ENCODE measurements at regions not wholly inside any gene's neighbourhood (a gene's known extent, or its start where the extent isn't known, plus 50 kb on each side); places are given as distances from the start of the nearest gene placed in this dataset.

GRCh38 chr17:33947762-33948161, 307.3 kb upstream of the CCL2 start:
- H3K9me3 ChIP-seq: no peaks in the 10 kb centered on the region
- H3K4me3 Mint-ChIP-seq: no peak overlapping the region
- no peak overlapping the region for H3K27ac Mint-ChIP-seq
- no peaks in the 10 kb centered on the region for H3K9me3 Mint-ChIP-seq
- H3K4me1 ChIP-seq (ENCODE audit: control insufficient read depth in 1 of 2, extremely low read depth in 1 of 2, insufficient read depth in 2 of 2, low read length in 2 of 2): no peaks in the 10 kb centered on the region
- no peaks in the 10 kb centered on the region for H3K36me3 ChIP-seq (ENCODE audit: control insufficient read depth in 2 of 2, extremely low read depth in 1 of 2, insufficient read depth in 1 of 2, low read length in 1 of 2)
- peaks cover 0 to 3% of the 10 kb centered on the region in 2 donors for H3K27me3 Mint-ChIP-seq
- no peak for ATAC-seq (replicated peaks in 1 of 4)
- ChIA-PET POLR2A (no interaction called here), CTCF (no interaction called here)
- no peaks in the 10 kb centered on the region for H3K4me1 Mint-ChIP-seq
- peaks cover 0 to 8% of the 10 kb centered on the region in 2 experiments for H3K27me3 ChIP-seq (replicated peaks in 1 of 2; ENCODE audit: control insufficient read depth in 2 of 2, extremely low read depth in 1 of 2, insufficient read depth in 2 of 2, low read length in 1 of 2)
- H3K4me3 ChIP-seq (ENCODE audit: control insufficient read depth in 1 of 2, extremely low read depth in 1 of 2, low read length in 1 of 2): no peak overlapping the region
- no peaks in the 10 kb centered on the region for H3K36me3 Mint-ChIP-seq
- H3K27ac ChIP-seq (ENCODE audit: low read length): no peak overlapping the region
- DNase-seq: no peak

GRCh38 chr17:33948309-33948708, 306.8 kb upstream of the CCL2 start:
- H3K4me1 Mint-ChIP-seq: no peaks in the 10 kb centered on the region
- Histone ChIP-seq H3K36me3 (ENCODE audit: control insufficient read depth in 2 of 2, extremely low read depth in 1 of 2, insufficient read depth in 1 of 2, low read length in 1 of 2) (no peaks in the 10 kb centered on the region), H3K4me3 (ENCODE audit: control insufficient read depth in 1 of 2, extremely low read depth in 1 of 2, low read length in 1 of 2) (no peak overlapping the region), H3K9me3 (no peaks in the 10 kb centered on the region), H3K4me1 (ENCODE audit: control insufficient read depth in 1 of 2, extremely low read depth in 1 of 2, insufficient read depth in 2 of 2, low read length in 2 of 2) (no peaks in the 10 kb centered on the region), H3K27me3 (replicated peaks in 1 of 2; ENCODE audit: control insufficient read depth in 2 of 2, extremely low read depth in 1 of 2, insufficient read depth in 2 of 2, low read length in 1 of 2) (peaks cover 0 to 8% of the 10 kb centered on the region in 2 experiments), H3K27ac (ENCODE audit: low read length) (no peak overlapping the region)
- H3K36me3 Mint-ChIP-seq: no peaks in the 10 kb centered on the region
- ChIA-PET POLR2A (no interaction called here), CTCF (no interaction called here)
- peaks cover under 1 to 3% of the 10 kb centered on the region in 2 donors for H3K27me3 Mint-ChIP-seq
- no peaks in the 10 kb centered on the region for H3K9me3 Mint-ChIP-seq
- ATAC-seq (replicated peaks in 1 of 4): no peak
- no peak for DNase-seq
- no peak overlapping the region for H3K27ac Mint-ChIP-seq
- 69% methylated on average over 7 of the region's 7 CpGs for WGBS (ENCODE audit: insufficient coverage)
- H3K4me3 Mint-ChIP-seq: no peak overlapping the region

DNA sequence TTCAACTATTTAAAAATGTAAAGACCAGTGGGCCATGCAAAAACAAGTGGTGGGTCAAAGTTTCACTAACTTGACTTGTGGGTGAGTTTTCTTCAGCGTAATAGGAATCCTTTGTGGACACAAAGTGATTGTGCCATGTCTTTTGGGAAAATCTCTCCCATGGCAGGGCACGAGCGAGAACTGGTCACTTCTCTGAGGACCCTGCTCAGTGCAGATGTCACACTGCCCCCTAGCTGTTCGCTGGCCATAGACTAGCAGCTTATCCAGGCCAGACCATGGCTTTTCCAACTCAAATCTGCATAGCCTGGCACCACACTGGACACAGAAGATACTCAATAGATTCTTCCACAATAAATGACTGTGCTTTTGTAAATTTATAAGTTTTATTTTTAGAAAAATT, 306.0 kb upstream of the CCL2 start:
- Histone ChIP-seq H3K4me3 (ENCODE audit: control insufficient read depth in 1 of 2, extremely low read depth in 1 of 2, low read length in 1 of 2) (no peak overlapping the region), H3K27ac (ENCODE audit: low read length) (no peak overlapping the region), H3K4me1 (ENCODE audit: control insufficient read depth in 1 of 2, extremely low read depth in 1 of 2, insufficient read depth in 2 of 2, low read length in 2 of 2) (no peaks in the 10 kb centered on the region), H3K36me3 (ENCODE audit: control insufficient read depth in 2 of 2, extremely low read depth in 1 of 2, insufficient read depth in 1 of 2, low read length in 1 of 2) (no peaks in the 10 kb centered on the region), H3K9me3 (no peaks in the 10 kb centered on the region), H3K27me3 (replicated peaks in 1 of 2; ENCODE audit: control insufficient read depth in 2 of 2, extremely low read depth in 1 of 2, insufficient read depth in 2 of 2, low read length in 1 of 2) (peaks cover 0 to 8% of the 10 kb centered on the region in 2 experiments)
- peaks cover 5 to 6% of the 10 kb centered on the region in 2 donors for H3K27me3 Mint-ChIP-seq
- no peak overlapping the region for H3K27ac Mint-ChIP-seq
- no peak for DNase-seq
- CTCF ChIA-PET: no interaction called here
- no peak overlapping the region for H3K4me3 Mint-ChIP-seq
- WGBS (ENCODE audit: insufficient coverage): 94% methylated on average over 2 of the region's 4 CpGs
- no peaks in the 10 kb centered on the region for H3K36me3 Mint-ChIP-seq
- ATAC-seq (replicated peaks in 1 of 4): no peak
- no peaks in the 10 kb centered on the region for H3K9me3 Mint-ChIP-seq
- POLR2A ChIA-PET: no interaction called here
- no peaks in the 10 kb centered on the region for H3K4me1 Mint-ChIP-seq

GRCh38 chr17:33950061-33950460, 305.0 kb upstream of the CCL2 start:
- Histone ChIP-seq H3K27me3 (replicated peaks in 1 of 2; ENCODE audit: control insufficient read depth in 2 of 2, extremely low read depth in 1 of 2, insufficient read depth in 2 of 2, low read length in 1 of 2) (peaks cover 0 to 6% of the 10 kb centered on the region in 2 experiments), H3K9me3 (no peaks in the 10 kb centered on the region), H3K4me3 (ENCODE audit: control insufficient read depth in 1 of 2, extremely low read depth in 1 of 2, low read length in 1 of 2) (no peak overlapping the region), H3K27ac (ENCODE audit: low read length) (no peak overlapping the region), H3K36me3 (ENCODE audit: control insufficient read depth in 2 of 2, extremely low read depth in 1 of 2, insufficient read depth in 1 of 2, low read length in 1 of 2) (no peaks in the 10 kb centered on the region), H3K4me1 (ENCODE audit: control insufficient read depth in 1 of 2, extremely low read depth in 1 of 2, insufficient read depth in 2 of 2, low read length in 2 of 2) (no peaks in the 10 kb centered on the region)
- no peak for DNase-seq
- Mint-ChIP-seq H3K9me3 (no peaks in the 10 kb centered on the region), H3K4me3 (no peak overlapping the region), H3K4me1 (no peaks in the 10 kb centered on the region), H3K36me3 (no peaks in the 10 kb centered on the region), H3K27ac (no peak overlapping the region), H3K27me3 (peaks cover 3 to 5% of the 10 kb centered on the region in 2 donors)
- ChIA-PET CTCF (no interaction called here), POLR2A (no interaction called here)
- WGBS (ENCODE audit: insufficient coverage): 100% methylated on average over 2 of the region's 6 CpGs
- ATAC-seq (replicated peaks in 1 of 4): no peak

- POLR2A ChIA-PET: no interaction called here
Measured at GRCh38 chr17:33952425-33952824, 302.7 kb upstream of the CCL2 start.

GRCh38 chr17:33954597-33954996, 300.5 kb upstream of the CCL2 start:
- WGBS (ENCODE audit: insufficient coverage): no CpG with 5 or more reads among the region's 3 CpGs
- H3K9me3 ChIP-seq: no peaks in the 10 kb centered on the region
- ChIA-PET CTCF (no interaction called here), POLR2A (no interaction called here)
- H3K4me1 Mint-ChIP-seq: no peaks in the 10 kb centered on the region
- H3K9me3 Mint-ChIP-seq: peaks cover 0 to 11% (median 7%) of the 10 kb centered on the region in 3 donors
- H3K27ac ChIP-seq (ENCODE audit: low read length): no peak overlapping the region
- ATAC-seq (replicated peaks in 1 of 4): no peak
- no peaks in the 10 kb centered on the region for H3K36me3 ChIP-seq (ENCODE audit: control insufficient read depth in 2 of 2, extremely low read depth in 1 of 2, insufficient read depth in 1 of 2, low read length in 1 of 2)
- H3K27me3 Mint-ChIP-seq: peaks cover 10 to 18% of the 10 kb centered on the region in 2 donors
- DNase-seq: no peak
- no peaks in the 10 kb centered on the region for H3K36me3 Mint-ChIP-seq
- no peak overlapping the region for H3K27ac Mint-ChIP-seq
- H3K4me1 ChIP-seq (ENCODE audit: control insufficient read depth in 1 of 2, extremely low read depth in 1 of 2, insufficient read depth in 2 of 2, low read length in 2 of 2): no peaks in the 10 kb centered on the region
- H3K27me3 ChIP-seq (replicated peaks in 1 of 2; ENCODE audit: control insufficient read depth in 2 of 2, extremely low read depth in 1 of 2, insufficient read depth in 2 of 2, low read length in 1 of 2): peaks cover 0 to 17% of the 10 kb centered on the region in 2 experiments
- no peak overlapping the region for H3K4me3 Mint-ChIP-seq
- no peak overlapping the region for H3K4me3 ChIP-seq (ENCODE audit: control insufficient read depth in 1 of 2, extremely low read depth in 1 of 2, low read length in 1 of 2)

More at GRCh38 chr17:33952425-33952824, 302.7 kb upstream of the CCL2 start:
- Histone ChIP-seq H3K4me1 (ENCODE audit: control insufficient read depth in 1 of 2, extremely low read depth in 1 of 2, insufficient read depth in 2 of 2, low read length in 2 of 2) (no peaks in the 10 kb centered on the region), H3K9me3 (no peaks in the 10 kb centered on the region), H3K36me3 (ENCODE audit: control insufficient read depth in 2 of 2, extremely low read depth in 1 of 2, insufficient read depth in 1 of 2, low read length in 1 of 2) (no peaks in the 10 kb centered on the region), H3K27ac (ENCODE audit: low read length) (no peak overlapping the region), H3K4me3 (ENCODE audit: control insufficient read depth in 1 of 2, extremely low read depth in 1 of 2, low read length in 1 of 2) (no peak overlapping the region), H3K27me3 (replicated peaks in 1 of 2; ENCODE audit: control insufficient read depth in 2 of 2, extremely low read depth in 1 of 2, insufficient read depth in 2 of 2, low read length in 1 of 2) (peaks cover 0 to 17% of the 10 kb centered on the region in 2 experiments)
- no CpG with 5 or more reads among the region's 1 CpG for WGBS (ENCODE audit: insufficient coverage)
- Mint-ChIP-seq H3K36me3 (no peaks in the 10 kb centered on the region), H3K4me1 (no peaks in the 10 kb centered on the region), H3K27me3 (peaks cover 10% of the 10 kb centered on the region in 2 donors), H3K9me3 (peaks cover 0 to 5% (median 0%) of the 10 kb centered on the region in 3 donors), H3K4me3 (no peak overlapping the region), H3K27ac (no peak overlapping the region)
- CTCF ChIA-PET: no interaction called here
- DNase-seq (no peak), ATAC-seq (replicated peaks in 1 of 4) (no peak)

DNA sequence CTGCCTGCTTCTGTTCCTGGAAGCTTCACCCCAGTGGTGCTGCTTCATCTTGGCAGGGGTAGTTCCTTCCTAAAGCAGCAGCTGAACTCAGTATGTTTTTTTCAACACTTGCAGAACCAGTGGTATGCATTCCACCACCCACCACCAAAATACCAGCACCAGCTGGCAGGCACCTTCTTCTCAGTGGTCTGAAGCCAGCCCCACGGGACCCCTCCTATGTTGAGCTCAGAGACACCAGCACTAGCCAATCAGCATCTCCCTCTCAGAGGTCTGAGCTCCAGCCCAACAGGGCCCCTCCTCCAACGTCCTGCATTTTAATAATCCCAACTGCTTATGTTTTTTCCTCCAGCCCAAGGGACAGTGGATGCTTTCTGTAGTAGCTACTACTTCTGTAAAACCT, 299.6 kb upstream of the CCL2 start:
- ATAC-seq (replicated peaks in 1 of 4) (no peak), DNase-seq (no peak)
- H3K9me3 ChIP-seq: no peaks in the 10 kb centered on the region
- Mint-ChIP-seq H3K4me1 (no peaks in the 10 kb centered on the region), H3K9me3 (peaks cover 0 to 14% (median 10%) of the 10 kb centered on the region in 3 donors), H3K36me3 (no peaks in the 10 kb centered on the region), H3K27ac (no peak overlapping the region), H3K27me3 (peaks cover 10 to 18% of the 10 kb centered on the region in 2 donors), H3K4me3 (no peak overlapping the region)
- WGBS (ENCODE audit: insufficient coverage): 20% methylated on average over 1 of the region's 2 CpGs
- no peaks in the 10 kb centered on the region for H3K36me3 ChIP-seq (ENCODE audit: control insufficient read depth in 2 of 2, extremely low read depth in 1 of 2, insufficient read depth in 1 of 2, low read length in 1 of 2)
- H3K4me1 ChIP-seq (ENCODE audit: control insufficient read depth in 1 of 2, extremely low read depth in 1 of 2, insufficient read depth in 2 of 2, low read length in 2 of 2): no peaks in the 10 kb centered on the region
- peaks cover 0 to 15% of the 10 kb centered on the region in 2 experiments for H3K27me3 ChIP-seq (replicated peaks in 1 of 2; ENCODE audit: control insufficient read depth in 2 of 2, extremely low read depth in 1 of 2, insufficient read depth in 2 of 2, low read length in 1 of 2)
- CTCF ChIA-PET: no interaction called here
- POLR2A ChIA-PET: no interaction called here
- no peak overlapping the region for H3K4me3 ChIP-seq (ENCODE audit: control insufficient read depth in 1 of 2, extremely low read depth in 1 of 2, low read length in 1 of 2)
- no peak overlapping the region for H3K27ac ChIP-seq (ENCODE audit: low read length)
